ENCODE measurements at regions not wholly inside any gene's neighbourhood (a gene's known extent, or its start where the extent isn't known, plus 50 kb on each side); places are given as distances from the start of the nearest gene placed in this dataset.

DNA sequence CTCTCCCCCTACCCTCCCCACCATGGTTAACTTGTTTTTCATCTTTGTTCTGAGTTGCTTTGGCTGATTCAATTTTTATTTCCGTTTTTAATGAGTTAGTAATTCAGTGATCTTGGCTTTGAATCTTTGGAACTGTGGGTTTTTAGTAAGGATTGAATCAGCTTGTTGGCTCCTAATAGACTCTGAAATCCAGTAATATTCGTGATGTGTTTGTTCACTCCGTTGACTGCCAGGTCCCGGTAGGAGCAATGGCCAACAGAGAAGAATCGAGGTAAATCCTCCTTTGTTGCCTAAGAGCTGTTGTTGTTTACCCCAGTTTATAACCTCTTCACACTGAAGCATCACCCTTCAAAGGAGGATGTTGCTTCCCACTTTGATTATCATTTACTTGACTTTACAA lies 92.7 kb downstream of the PCSK1 start:
- DNase-seq: no peak

DNA sequence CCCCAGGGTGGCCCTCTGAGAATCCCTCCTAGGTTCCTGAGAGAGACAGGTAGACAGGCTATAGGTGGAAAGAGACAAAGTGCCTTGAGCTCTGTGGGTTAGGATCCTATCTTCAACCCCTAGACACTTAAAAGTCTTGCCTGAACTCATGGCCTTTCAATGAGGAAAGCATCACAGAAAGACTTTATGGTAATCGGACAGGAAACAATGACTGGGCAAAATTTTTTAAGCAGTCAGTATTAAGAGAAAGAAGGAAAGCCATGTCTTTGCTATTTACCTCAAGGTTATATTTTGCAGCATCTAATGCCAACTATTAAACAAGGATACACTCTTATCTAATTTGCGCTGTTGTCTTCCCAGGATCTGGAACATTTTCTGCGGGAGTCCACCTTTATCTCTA lies 93.2 kb downstream of the PCSK1 start:
- DNase-seq: no peak

DNA sequence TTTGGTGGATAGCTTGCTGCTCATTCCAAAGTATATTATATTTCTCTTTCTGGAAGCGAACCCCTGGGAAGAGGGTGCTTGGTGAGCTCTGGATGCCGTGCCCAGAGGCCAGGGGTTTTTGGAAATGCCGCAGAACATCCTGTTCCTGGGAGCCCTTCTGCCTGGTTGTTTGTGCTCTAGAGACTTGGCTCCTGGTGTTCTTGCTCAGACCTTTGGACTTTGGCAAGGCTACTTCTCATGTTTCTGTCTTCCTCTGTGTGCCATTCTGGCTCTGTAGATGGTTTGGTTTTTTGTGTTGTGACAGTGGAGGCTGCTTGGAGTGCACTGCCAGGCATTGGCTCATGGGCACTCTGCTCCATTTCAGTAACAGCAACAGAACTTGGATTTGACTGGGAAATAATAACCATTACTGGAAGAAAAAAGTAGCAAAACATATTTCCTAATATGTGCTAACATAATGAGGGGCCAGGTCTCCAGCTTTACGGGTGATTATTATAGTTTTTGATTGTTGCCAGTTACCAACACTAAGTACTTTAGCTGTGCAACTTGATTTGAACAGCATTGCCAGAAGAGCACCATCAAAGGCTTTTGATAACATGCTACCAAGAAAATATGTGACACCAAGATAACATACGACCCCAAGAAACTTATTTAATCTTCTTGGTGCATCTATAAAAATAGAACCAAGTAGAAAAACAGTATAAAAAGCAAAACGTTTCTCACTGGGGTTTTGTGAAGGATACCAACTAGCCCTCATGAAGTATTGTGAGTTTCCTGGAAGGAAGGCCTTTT lies 94.2 kb downstream of the PCSK1 start:
- no peak for DNase-seq

DNA sequence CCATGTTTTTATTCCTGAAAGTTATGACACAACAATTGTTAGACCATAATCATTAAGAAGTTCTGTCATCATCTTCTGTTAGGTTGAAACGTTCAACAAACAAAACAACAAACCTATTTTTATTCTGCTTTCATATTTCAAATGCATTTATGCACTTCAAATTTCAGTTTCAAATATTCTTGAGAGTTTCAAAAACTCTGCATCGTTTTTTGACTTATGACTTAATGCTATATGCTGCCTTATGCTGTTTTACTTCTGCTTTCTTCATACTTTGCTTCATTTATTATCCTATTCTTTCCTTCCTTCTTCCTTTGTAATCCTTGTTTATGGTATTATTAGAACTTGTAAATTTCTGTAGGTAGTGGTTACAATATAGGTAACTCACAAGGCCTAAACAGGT lies 95.0 kb downstream of the PCSK1 start:
- no peak for DNase-seq

DNA sequence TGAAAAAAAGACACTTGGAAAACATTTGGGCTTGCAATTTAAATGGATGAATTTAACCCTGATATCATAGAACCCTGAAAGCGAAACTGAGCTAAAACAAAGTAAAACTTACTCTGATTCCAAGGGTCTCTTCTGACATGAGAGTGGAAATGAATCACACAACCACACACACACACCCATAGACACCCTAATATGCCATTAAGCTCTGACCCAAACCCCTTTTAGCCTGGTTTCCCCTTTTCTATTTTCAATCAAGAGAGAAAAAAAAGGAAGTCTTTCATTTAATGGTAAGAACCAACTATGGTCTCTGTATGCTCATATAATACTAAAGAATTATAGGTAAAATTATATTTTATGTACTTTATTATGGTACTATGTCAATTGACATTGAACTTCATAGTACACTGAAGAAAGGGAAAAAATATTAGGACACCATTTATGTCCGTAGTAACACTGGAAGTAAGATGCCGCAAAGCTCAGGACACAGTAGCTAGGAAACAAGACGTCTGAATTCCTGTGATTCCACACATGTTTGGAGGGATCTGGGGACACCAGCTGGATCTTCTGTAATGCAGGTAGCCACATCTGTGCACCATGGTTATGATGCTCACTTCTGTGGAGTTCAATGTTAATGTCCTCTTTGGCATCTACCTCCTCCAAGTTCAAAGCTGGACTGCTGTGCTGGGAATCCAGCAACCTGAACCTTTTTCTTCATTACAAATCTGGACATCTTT lies 95.8 kb downstream of the PCSK1 start:
- DNase-seq: no peak

DNA sequence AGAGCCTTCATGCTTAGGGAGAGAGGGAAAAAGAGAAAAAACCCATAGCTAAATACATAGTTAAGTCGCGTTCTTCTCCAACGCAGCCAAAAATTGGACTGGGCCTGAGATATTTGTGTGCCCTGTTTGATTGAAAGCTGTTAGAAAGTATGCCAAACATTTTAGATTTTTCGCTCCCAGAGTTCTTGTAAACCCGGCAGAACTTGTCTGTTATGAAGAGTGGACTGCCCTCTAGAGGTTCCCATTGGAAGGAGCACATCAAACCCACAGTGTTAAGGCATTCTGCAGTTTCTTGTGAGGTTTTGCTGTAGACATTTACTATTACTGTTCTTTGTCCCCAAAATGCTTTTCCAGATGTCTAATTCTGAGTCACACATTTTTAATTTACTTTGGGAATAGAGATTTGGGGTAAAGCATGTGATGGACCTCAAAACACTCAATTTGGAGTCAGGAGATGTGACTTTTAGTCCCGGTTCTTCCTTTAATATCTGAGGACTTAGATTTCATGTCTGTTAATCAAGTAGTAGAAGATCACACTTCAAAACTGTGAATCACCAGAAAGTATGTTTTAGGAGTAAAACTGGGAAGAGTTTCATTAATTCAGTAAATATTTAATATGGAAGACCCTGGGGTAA lies 96.6 kb downstream of the PCSK1 start:
- peak; percentile 5 to 77 (median 59) for DNase-seq

DNA sequence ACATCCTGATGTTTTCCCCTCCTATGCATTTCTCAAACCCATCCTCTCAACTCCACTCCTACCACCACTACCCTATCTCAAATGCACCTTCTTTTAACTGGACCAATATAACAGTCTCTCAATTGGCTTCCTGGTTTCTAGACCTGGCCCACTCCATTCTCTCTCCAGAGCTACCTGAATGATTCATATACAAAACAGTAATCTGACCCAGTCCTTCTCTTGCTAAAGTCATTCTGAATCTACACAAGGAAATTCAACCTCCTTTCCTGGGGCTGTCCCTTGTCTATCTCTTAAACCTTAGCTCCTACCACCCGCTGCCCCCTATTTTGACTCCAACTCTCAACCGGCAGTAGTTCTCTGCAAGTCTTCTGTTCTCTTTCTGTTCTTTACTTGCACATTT lies 97.2 kb downstream of the PCSK1 start:
- no peak for DNase-seq

DNA sequence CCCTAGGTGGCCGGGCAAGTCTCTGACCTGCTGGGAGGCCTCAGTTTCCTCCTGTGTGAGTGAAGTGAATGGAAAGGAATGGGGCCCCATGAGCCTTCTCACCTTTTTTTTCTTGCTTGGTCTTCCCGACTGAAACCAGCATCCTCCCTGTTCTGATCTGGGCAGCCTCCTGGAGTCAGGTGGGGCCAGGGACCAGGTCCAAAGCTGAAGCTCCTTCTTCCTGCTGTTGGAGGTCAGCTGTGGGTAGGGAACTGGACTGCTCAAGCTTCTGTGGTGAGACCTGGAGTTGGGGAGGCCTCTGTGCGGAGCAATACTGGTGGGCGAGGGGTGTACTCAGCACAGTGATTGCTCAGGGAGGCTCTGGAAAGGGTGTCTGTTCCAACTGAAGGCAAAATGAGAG lies 99.7 kb downstream of the PCSK1 start:
- DNase-seq: no peak

DNA sequence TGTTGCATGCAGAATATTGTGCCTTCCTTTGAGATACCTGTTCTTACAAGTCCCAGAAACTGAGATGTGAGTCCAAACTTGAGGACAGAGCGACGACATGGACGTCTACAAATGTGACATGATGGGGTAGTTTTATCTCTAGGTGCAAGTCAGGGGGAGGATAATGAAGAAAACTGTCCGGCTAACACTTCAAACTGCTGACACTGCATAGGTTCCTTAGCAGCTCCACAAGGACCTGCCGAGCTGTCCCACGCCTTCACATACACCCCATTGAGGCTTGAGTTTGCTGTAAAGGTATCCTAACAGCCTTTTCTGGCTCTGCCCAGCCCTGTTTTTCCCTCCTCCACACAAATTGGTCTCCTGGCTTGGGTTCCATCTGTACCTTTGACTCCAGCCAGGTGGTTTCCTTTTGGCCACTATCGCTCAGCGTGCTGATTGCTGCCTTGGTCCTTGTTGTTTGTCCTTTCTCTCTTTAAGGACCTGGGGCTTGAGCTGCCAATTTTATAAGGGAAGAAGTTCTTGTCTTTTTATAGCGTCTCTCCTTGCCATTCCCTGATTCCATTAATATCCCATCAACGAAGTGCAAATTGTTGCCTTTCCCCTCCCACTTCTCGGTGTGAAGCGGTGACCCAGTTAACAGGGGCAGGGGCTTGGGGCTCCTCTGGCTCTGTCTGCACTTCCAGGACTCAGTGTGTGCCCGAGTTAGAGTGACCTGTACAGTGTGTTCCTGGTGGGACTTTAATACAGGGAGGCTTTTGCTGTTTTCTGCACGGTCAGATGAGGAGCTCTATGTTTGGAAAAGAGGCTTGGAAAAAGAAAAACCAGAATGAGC lies 100.3 kb downstream of the PCSK1 start:
- no peak for DNase-seq

DNA sequence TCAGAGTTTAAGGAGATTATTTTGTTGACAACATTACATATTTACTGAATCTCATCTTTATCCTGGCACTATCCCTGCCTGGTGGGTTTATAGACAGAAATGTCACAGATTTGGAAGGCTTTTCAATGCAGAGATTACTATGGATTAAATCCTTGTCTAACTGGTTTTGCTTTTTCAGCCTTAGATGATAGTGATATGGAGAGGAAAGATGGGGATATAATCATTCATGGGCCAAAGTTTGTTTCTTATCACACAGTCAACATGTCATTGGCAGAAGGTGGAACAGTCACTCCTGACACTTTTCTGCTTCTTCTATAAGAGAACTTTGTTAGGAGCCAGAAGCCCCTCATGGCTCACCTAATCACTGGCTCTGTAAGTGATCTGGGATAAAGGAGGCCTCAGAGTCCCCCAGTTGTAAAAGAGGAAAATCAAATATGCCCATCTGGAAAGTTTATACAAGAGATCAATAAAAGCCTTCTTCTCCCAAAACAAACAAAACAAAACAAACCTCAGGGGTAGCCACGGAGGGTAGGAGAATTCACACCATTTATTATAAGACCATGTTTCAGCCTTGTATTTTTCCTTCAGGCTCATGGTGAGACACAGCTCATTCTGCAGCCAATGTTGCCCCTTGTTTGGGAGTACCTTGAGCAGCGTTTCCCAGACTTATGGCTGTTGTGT lies 101.2 kb downstream of the PCSK1 start:
- DNase-seq: no peak

DNA sequence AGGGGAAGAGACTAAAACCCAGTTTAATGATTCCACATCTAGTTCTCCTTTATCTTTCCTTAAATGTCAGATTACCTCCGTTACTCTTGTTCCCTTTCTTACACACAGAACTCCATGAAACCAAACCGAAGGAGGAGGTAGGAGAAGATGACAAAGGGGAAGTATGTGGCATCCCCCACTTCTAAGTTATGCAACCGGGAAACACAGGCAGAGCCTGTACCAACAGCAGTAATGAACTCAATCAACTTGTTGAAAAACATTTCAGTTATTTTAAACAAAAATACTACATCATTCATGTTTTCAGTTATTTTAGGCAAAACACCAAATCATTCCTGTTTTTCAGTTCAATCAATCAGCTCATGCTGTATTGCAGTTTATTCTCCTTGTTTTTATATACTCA lies 101.8 kb downstream of the PCSK1 start:
- no peak for DNase-seq

DNA sequence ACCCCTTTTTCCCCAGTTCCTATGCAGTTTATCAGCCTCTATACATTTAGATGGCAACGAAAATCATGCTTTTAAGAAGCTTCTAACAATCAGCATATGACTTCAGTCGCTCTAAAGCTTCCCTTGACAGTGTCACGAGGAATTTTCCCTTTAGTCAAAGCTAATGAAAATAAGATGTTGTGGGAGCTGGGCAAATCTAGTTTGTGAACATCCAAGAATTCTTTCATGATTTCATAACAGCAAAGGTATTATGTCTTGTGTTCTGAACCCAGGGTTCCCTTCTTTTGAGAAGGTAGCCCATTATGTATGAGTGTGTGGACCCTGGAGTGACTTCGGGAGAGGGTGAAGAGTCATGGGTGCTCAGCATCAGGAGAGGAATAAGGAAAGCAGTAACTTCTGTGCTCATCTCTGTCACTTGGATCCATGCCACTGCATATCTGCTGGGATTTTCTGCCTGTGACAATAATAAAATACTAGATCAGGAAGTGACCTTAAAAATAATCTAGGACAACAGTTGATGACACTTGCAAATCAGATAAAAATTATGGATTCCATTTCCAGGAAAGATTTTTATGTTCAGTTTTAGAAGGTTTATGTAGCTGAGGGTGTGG lies 102.4 kb downstream of the PCSK1 start:
- DNase-seq: no peak

DNA sequence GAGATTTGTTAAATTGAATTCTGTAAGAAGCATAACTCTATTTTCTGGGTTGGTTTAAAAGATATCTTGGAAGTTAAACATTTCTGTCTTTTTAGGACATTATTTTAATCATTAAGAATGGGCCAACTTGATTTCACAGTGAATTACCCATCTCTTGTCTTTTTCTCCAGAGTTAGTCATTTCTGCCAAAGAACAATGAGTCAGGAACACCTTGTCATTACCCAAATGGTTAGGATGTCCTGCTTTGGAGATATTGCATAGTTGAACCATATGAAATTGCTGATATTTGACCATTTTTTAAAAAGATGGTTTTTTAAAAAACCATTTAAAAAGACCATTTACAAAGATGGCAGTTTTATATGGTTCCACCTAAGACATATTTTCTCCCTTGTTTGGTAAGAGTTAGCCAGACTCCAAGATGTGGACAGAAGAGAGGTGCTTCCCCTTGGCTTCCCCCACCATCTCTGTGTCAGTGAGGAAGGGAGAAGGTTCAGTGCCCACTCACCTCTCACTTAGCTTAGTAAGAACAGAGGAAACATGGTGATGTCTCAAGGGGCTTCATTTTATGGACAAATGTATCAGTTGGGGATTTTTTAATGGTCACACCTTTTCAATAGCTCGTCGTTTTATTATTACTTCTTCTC lies 103.0 kb downstream of the PCSK1 start:
- DNase-seq: no peak

DNA sequence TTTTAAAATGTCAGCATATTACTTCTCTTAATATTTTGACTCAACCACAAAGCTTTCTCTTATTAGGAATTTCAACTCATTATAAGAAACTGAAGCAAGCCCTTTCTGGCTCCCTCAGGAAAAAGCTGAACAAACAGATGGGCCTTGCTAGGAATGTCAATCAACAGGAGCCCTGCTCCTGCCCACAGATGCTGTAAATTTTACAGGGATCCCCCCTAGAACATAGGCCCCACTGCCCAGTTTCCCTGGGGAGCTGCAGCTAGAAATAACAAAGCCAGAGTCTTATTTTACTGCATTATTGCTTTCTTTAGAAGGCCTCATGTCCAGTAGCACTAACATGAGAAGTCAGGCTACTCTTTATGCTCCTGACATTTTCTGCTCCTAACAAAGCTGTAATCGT lies 103.8 kb downstream of the PCSK1 start:
- no peak for DNase-seq

DNA sequence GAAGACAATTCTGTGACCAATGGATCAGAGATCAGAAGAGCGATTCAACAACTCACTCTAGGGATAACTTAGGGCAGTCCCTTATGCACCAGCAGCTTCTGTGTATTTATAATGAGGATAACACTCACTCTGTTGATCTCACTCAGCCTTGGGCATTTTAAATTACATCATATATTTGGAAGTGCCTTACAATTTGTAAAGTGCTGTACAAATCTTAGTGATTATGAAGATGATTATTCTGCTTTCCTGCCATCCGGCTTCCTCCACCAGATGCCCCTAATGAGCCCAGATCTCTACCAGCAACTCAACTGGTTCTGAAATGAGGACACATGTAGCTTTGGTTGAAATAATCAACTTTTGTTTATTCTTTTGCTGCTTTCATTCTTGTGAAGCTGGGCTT lies 105.3 kb downstream of the PCSK1 start:
- no peak for DNase-seq

DNA sequence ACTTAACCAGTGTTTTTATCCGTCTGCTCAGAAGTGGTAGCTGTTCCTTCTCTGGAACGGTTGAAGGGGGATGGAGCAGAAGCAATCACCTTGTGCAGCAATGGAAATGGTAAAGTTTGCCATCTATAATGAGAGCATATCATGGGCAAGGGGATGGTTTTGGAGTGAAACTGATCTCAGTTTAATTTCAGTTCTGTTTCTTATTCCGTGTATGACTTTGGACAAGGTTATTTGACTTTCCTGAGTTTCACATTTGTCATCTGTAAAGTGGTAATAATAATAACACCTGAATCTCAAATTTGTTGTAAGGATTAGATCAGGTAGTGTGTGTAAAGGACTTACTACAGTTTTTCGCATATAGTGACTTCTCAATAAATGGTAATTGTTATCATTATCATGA lies 106.1 kb downstream of the PCSK1 start:
- no peak for DNase-seq

DNA sequence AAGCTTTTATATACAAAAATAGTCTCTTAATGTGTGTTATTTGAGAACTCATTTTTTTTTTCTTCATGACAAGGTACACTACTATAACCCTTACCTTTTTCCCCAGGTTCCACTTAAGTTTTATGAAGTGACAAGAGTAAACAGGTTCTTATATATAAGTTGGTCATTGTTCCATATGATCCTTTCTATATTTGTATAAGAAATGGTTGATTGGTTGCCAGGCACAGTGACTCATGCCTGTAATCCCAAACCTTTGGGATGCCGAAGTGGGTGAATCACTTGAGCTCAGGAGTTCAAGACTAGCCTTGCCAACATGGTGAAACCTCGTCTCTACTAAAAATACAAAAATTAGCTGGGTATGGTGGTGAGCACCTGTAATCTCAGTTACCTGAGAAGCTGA lies 108.3 kb downstream of the PCSK1 start:
- DNase-seq: peak in 1 of 3 experiments; percentile 33

DNA sequence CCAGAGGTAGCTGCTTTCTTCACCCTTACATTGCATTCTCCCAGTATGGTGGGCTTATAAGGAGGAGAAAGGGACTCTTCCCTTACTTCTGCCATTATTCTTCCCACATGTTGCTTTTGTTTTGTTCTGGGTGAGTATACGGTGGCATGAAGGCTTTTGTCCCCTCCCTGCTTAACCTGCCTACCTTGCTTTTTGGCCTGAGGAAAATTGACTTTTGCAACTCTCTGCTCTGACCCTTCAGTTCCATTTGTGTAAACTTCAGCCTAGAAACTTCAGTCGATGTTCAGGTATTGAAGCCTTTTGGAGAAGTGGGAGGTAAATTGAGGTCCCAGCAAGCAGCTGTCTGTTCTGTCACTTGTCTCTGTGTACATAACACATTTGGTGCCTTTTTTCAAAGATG lies 110.2 kb downstream of the PCSK1 start:
- no peak for DNase-seq

DNA sequence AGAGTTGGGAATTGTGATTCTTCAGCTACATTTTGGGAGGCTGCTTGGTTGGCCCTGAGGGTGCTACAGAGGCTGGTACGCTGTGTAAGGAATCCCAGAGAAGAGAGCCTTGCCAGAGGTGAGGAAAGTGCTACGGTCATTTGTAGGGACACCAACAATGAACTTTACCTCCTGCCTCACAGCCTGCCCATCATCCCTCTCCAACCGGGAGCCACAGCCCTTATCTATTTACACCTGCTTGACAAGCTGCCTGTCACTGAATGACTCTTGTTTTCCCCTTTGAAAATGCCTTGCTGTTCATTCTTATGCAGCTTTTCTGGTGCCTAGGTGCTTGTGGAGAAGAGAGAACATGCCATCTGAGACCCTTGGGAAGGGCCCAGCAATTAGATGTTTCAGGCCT lies 110.8 kb downstream of the PCSK1 start:
- DNase-seq: no peak

DNA sequence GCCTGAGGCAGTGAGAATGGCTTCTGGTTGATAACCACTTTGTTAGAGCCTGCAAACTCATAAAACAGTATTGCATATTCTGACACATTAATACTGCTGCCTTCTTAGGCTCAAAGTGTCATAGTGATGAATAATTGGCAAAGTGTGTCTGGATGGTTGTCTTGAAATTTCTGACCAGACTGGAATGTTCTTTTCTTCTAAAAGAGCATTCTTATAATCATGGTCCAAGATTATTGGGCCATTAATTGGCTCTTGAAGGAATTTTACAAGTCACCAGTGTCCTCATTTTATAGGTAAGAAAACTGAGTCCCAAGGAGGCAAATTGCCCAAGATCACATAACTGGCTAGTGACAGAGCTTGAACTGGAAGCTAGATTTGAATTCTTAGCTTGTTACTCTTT lies 111.7 kb downstream of the PCSK1 start:
- no peak for DNase-seq

DNA sequence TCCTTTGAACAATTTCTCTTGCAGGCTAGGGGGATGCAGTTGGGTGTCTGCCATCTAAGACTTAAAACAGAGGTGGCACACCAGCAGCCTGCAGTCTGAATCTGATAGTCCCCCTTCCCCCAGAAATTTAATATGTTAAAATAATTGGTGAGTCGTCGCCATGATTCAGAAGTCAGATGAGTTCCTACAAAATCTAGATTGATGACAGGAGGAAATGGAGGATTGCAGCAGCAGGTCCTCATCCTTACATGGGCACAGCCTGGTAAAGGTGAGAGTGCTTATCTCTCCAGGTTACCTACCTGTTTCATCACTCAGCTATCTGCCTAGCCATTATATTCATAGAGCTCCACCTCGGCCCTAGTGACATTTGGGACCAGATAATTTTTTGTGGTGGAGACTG lies 112.3 kb downstream of the PCSK1 start:
- DNase-seq: no peak
